Transverse colon (tissue), 4 donors: ENCODE measurements at regions not wholly inside any gene's neighbourhood (a gene's known extent, or its start where the extent isn't known, plus 50 kb on each side); places are given as distances from the start of the nearest gene placed in this dataset.

ENCODE experiments used
- CTCF ChIP-seq, 5 experiments: fragments of 200-600 bp in 3 of 5; fragments of 450-650 bp in 2 of 5; sonication (generic) in 3 of 5; IDR thresholded peaks; 1 replicate in 2 of 5; 2 replicates in 3 of 5; pipeline ENCODE4 v1.5.1; 2016 to 2017; ENCODE audit warnings: antibody characterized with exemption in 5 of 5, inconsistent platforms in 3 of 5, mild to moderate bottlenecking in 2 of 5, moderate library complexity in 1 of 5
- POLR2A ChIP-seq: fragments of 450-650 bp; IDR thresholded peaks from one replicate; pipeline ENCODE4 v1.6.1; 2016; ENCODE audit warnings: antibody characterized with exemption, mild to moderate bottlenecking, moderate library complexity
- POLR2AphosphoS5 ChIP-seq, 3 donors: sonication (generic); formaldehyde crosslinking; IDR thresholded peaks; one replicate each; pipeline ENCODE4 v1.6.1; 2016; ENCODE audit warnings: antibody characterized with exemption in 3 of 3

GRCh38 chr10:78567680-78568455 is 500.9 kb upstream of the ZMIZ1 start:
- TF ChIP-seq CTCF (IDR thresholded peaks at IDR 0.05) (no peak), POLR2A (no peak), POLR2AphosphoS5 (IDR thresholded peaks at IDR 0.05) (no peak)
